ENCODE measurements at regions not wholly inside any gene's neighbourhood (a gene's known extent, or its start where the extent isn't known, plus 50 kb on each side); places are given as distances from the start of the nearest gene placed in this dataset.

DNA sequence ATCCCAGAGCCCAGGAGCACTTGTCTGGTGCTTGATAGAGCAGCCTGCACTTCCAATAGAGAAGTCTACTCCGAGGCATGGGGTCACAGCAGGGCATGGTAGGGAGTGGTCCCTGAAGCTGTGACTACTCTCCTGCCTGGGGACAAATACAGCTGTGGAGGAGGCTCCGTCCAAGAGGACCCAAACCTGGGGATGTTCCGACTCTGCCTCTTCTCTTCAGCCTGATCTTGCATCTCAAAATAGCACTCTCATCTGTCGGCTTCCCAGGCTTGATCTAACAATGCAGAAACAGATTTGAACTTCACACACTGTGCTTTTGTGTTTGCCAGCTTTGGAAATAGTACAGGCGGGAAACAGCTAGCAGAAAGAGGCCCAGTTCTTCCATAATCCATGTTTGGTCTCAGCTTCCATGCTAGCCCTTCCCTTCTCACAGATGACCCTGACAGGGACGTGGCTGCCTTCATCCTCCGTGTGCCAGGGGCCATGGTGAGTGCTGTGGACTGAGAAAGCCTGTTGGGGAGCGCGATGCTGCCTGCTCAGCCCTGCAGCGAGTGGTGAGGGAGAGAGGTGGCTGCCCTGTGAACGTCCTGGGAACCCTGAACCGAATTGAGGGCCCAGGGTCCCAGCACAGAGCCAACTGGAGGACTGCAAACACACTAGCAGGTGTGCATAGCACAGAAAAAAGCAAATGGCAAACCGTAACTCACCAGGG is 150.3 kb upstream of the GPR12 start:
- Histone ChIP-seq H3K27me3 (ENCODE audit: control insufficient read depth in 3 of 3, insufficient read depth in 3 of 3, low read length in 2 of 3) (peaks cover 0 to 2% (median 0%) of the 10 kb centered on the region in 3 donors), H3K4me3 (no peak overlapping the region), H3K4me1 (ENCODE audit: control insufficient read depth in 5 of 5, insufficient read depth in 5 of 5, low read length in 5 of 5) (no peaks in the 10 kb centered on the region), H3K36me3 (ENCODE audit: control insufficient read depth in 4 of 4, insufficient read depth in 4 of 4, low read length in 4 of 4) (no peaks in the 10 kb centered on the region), H3K27ac (ENCODE audit: low read depth in 1 of 2, low read length in 1 of 2) (no peak overlapping the region), H3K9ac (ENCODE audit: insufficient read depth in 1 of 2, low read length in 2 of 2) (no peak overlapping the region), H3K9me3 (ENCODE audit: control insufficient read depth in 4 of 4, insufficient read depth in 3 of 4, low read length in 3 of 4) (peaks cover 0 to 2% (median 0%) of the 10 kb centered on the region in 4 donors)
- DNase-seq (no peak), ATAC-seq (ENCODE audit: insufficient read depth, low FRiP score) (no peak)
- WGBS, 2 donors, result 68 to 84% methylated on average over 13 of the region's 13 CpGs
- no peak for TF ChIP-seq CTCF (IDR thresholded peaks at IDR 0.05; ENCODE audit: control extremely low read depth, extremely low read depth)

DNA sequence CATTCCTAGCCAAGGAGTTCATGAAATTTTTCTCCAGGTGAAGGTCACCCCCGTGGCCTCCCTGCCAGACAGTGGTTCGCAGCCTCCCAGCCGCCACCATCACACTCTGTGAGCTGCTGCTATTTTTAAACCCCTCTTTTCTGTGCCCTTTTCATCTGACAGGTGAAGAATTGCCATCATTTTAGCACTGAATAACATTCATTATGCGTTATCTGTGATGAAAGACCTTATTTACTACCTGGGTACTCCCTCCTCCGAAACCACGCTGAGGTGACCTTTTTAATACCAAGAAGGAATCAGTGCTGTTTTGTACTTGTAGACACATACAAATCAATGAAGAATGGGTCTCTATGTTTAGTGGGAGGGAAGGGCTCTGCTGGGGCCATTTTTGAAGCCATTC is 148.9 kb upstream of the GPR12 start:
- no peak for TF ChIP-seq CTCF (IDR thresholded peaks at IDR 0.05; ENCODE audit: control extremely low read depth, extremely low read depth)
- no peak for DNase-seq
- WGBS, 2 donors, result 86% methylated on average over 6 of the region's 6 CpGs
- Histone ChIP-seq H3K9ac (ENCODE audit: insufficient read depth in 1 of 2, low read length in 2 of 2) (no peak overlapping the region), H3K27me3 (ENCODE audit: control insufficient read depth in 3 of 3, insufficient read depth in 3 of 3, low read length in 2 of 3) (peaks cover 0 to 5% (median 0%) of the 10 kb centered on the region in 3 donors), H3K4me3 (no peak overlapping the region), H3K9me3 (ENCODE audit: control insufficient read depth in 4 of 4, insufficient read depth in 3 of 4, low read length in 3 of 4) (no peaks in the 10 kb centered on the region), H3K27ac (ENCODE audit: low read depth in 1 of 2, low read length in 1 of 2) (no peak overlapping the region), H3K4me1 (ENCODE audit: control insufficient read depth in 5 of 5, insufficient read depth in 5 of 5, low read length in 5 of 5) (no peaks in the 10 kb centered on the region), H3K36me3 (ENCODE audit: control insufficient read depth in 4 of 4, insufficient read depth in 4 of 4, low read length in 4 of 4) (no peaks in the 10 kb centered on the region)
- no peak for ATAC-seq (ENCODE audit: insufficient read depth, low FRiP score)

DNA sequence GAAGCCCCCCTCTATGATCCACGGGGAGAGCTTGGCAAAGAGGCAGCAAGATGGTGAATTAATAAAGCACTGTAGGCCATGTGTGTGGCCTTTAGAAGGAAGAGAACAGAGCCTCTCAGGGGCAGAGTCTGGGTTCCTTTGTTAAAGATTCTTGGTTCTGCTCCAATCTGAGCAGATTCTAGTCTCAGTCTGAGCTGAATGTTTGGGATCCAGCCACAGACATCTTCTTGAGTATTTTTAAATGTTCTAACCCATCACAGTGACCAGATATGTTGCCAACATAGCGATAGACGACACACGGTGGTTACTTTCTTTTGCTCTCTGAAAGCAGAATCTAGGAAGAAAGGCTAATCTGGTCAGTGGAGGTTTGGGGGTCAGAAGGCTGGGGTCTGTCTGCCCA is 147.5 kb upstream of the GPR12 start:
- Histone ChIP-seq H3K4me1 (ENCODE audit: control insufficient read depth in 5 of 5, insufficient read depth in 5 of 5, low read length in 5 of 5) (no peaks in the 10 kb centered on the region), H3K9ac (ENCODE audit: insufficient read depth in 1 of 2, low read length in 2 of 2) (no peak overlapping the region), H3K27me3 (ENCODE audit: control insufficient read depth in 3 of 3, insufficient read depth in 3 of 3, low read length in 2 of 3) (peaks cover 0 to 5% (median 0%) of the 10 kb centered on the region in 3 donors), H3K27ac (ENCODE audit: low read depth in 1 of 2, low read length in 1 of 2) (no peak overlapping the region), H3K36me3 (ENCODE audit: control insufficient read depth in 4 of 4, insufficient read depth in 4 of 4, low read length in 4 of 4) (no peaks in the 10 kb centered on the region), H3K4me3 (no peak overlapping the region), H3K9me3 (ENCODE audit: control insufficient read depth in 4 of 4, insufficient read depth in 3 of 4, low read length in 3 of 4) (no peaks in the 10 kb centered on the region)
- no peak for TF ChIP-seq CTCF (IDR thresholded peaks at IDR 0.05; ENCODE audit: control extremely low read depth, extremely low read depth)
- 67 to 71% methylated on average over 4 of the region's 4 CpGs for WGBS, 2 donors
- no peak for ATAC-seq (ENCODE audit: insufficient read depth, low FRiP score)
- no peak for DNase-seq

GRCh38 chr13:26899202-26899601 is 138.6 kb upstream of the GPR12 start:
- H3K4me1 ChIP-seq (ENCODE audit: control insufficient read depth in 5 of 5, insufficient read depth in 5 of 5, low read length in 5 of 5), result peaks cover 0 to 2% (median 0%) of the 10 kb centered on the region in 5 donors
- no peak overlapping the region for H3K27ac ChIP-seq (ENCODE audit: low read depth in 1 of 2, low read length in 1 of 2)
- H3K36me3 ChIP-seq (ENCODE audit: control insufficient read depth in 4 of 4, insufficient read depth in 4 of 4, low read length in 4 of 4), result no peaks in the 10 kb centered on the region
- no peak for ATAC-seq (ENCODE audit: insufficient read depth, low FRiP score)
- no peak for TF ChIP-seq CTCF (IDR thresholded peaks at IDR 0.05; ENCODE audit: control extremely low read depth, extremely low read depth)
- H3K4me3 ChIP-seq, result no peak overlapping the region
- peaks cover 0 to 6% (median 0%) of the 10 kb centered on the region in 3 donors for H3K27me3 ChIP-seq (ENCODE audit: control insufficient read depth in 3 of 3, insufficient read depth in 3 of 3, low read length in 2 of 3)
- H3K9me3 ChIP-seq (ENCODE audit: control insufficient read depth in 4 of 4, insufficient read depth in 3 of 4, low read length in 3 of 4), result peaks cover 0 to 3% (median 0%) of the 10 kb centered on the region in 4 donors
- no peak overlapping the region for H3K9ac ChIP-seq (ENCODE audit: insufficient read depth in 1 of 2, low read length in 2 of 2)
- no peak for DNase-seq
- WGBS, 2 donors, result 79 to 90% methylated on average over 5 of the region's 5 CpGs

Data from lung (tissue), 11 donors.